Esophagus squamous epithelium (tissue), 5 donors: ENCODE measurements at regions not wholly inside any gene's neighbourhood (a gene's known extent, or its start where the extent isn't known, plus 50 kb on each side); places are given as distances from the start of the nearest gene placed in this dataset.

Experiments used
- DNase-seq: peaks from one replicate; lab custom pipeline; 2025; lab: John Stamatoyannopoulos, UW
- H3K27ac ChIP-seq, 4 donors: fragments of 200-600 bp; sonication (generic); one replicate each; pipeline ENCODE4 v1.5.1; 2016 to 2019; ENCODE audit warnings: mild to moderate bottlenecking in 1 of 4
- H3K27me3 ChIP-seq, 4 donors: fragments of 200-600 bp; sonication (generic); 1 replicate in 3 of 4; 2 replicates in 1 of 4; pipeline versions ENCODE4 v1.5.1 to v1.6.0; 2017 to 2021; ENCODE audit warnings: antibody characterized with exemption in 1 of 4
- H3K36me3 ChIP-seq, 3 donors: fragments of 200-600 bp; sonication (generic); one replicate each; pipeline ENCODE4 v1.5.1; 2016 to 2019
- H3K4me1 ChIP-seq, 3 donors: fragments of 200-600 bp; sonication (generic); one replicate each; pipeline ENCODE4 v1.5.1; 2017 to 2019
- H3K4me3 ChIP-seq, 4 donors: fragments of 200-600 bp; sonication (generic); 1 replicate in 3 of 4; 2 replicates in 1 of 4; pipeline ENCODE4 v1.5.1; 2016 to 2019; ENCODE audit warnings: mild to moderate bottlenecking in 2 of 4, moderate library complexity in 1 of 4
- H3K9me3 ChIP-seq, 3 donors: fragments of 200-600 bp; sonication (generic); one replicate each; pipeline ENCODE4 v1.5.1; 2016 to 2019
- POLR2A ChIP-seq, 4 donors: fragments of 450-650 bp; IDR thresholded peaks; one replicate each; pipeline ENCODE4 v1.6.1; 2017; ENCODE audit warnings: antibody characterized with exemption in 4 of 4, mild to moderate bottlenecking in 4 of 4, moderate library complexity in 3 of 4
- WGBS, 2 donors: methylation state at CpG; one replicate each; pipeline ENCODE4 v1.1.5; 2018; 5-methylcytosine and 5-hydroxymethylcytosine counted together
- intact Hi-C: fragments of 100-400 bp; cut with DNase I; formaldehyde crosslinking; loops from one replicate; pipeline ENCODE4 v1.15.0; 2022
- TF ChIP-seq, protein P1 (sequence below), 6 experiments: fragments of 450-650 bp in 4 of 6; fragments of 200-600 bp in 2 of 6; sonication (generic) in 2 of 6; IDR thresholded peaks; one replicate each; pipeline ENCODE4 v1.5.1; 2016 to 2019; ENCODE audit warnings: antibody characterized with exemption in 6 of 6, mild to moderate bottlenecking in 4 of 6, moderate library complexity in 4 of 6
- donor health status: DM: yes; HTN: yes; CAD: no.

- Histone ChIP-seq H3K9me3 (no peaks in the 10 kb centered on the region), H3K4me3 (no peak overlapping the region), H3K4me1 (no peaks in the 10 kb centered on the region), H3K36me3 (no peaks in the 10 kb centered on the region), H3K27me3 (no peaks in the 10 kb centered on the region), H3K27ac (no peak overlapping the region)
- WGBS, 2 donors = 58 to 82% methylated on average over 2 of the region's 2 CpGs
- DNase-seq = no peak
- intact Hi-C loops = no loop called here
- no peak for TF ChIP-seq POLR2A (IDR thresholded peaks at IDR 0.05)
- TF ChIP-seq, protein P1, sequence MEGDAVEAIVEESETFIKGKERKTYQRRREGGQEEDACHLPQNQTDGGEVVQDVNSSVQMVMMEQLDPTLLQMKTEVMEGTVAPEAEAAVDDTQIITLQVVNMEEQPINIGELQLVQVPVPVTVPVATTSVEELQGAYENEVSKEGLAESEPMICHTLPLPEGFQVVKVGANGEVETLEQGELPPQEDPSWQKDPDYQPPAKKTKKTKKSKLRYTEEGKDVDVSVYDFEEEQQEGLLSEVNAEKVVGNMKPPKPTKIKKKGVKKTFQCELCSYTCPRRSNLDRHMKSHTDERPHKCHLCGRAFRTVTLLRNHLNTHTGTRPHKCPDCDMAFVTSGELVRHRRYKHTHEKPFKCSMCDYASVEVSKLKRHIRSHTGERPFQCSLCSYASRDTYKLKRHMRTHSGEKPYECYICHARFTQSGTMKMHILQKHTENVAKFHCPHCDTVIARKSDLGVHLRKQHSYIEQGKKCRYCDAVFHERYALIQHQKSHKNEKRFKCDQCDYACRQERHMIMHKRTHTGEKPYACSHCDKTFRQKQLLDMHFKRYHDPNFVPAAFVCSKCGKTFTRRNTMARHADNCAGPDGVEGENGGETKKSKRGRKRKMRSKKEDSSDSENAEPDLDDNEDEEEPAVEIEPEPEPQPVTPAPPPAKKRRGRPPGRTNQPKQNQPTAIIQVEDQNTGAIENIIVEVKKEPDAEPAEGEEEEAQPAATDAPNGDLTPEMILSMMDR (IDR thresholded peaks at IDR 0.05) = peak in 4 of 6 experiments; percentile 11 to 32 (median 20)
Measured at GRCh38 chr10:61024856-61025201, 80.8 kb upstream of the RHOBTB1 start.

DNA sequence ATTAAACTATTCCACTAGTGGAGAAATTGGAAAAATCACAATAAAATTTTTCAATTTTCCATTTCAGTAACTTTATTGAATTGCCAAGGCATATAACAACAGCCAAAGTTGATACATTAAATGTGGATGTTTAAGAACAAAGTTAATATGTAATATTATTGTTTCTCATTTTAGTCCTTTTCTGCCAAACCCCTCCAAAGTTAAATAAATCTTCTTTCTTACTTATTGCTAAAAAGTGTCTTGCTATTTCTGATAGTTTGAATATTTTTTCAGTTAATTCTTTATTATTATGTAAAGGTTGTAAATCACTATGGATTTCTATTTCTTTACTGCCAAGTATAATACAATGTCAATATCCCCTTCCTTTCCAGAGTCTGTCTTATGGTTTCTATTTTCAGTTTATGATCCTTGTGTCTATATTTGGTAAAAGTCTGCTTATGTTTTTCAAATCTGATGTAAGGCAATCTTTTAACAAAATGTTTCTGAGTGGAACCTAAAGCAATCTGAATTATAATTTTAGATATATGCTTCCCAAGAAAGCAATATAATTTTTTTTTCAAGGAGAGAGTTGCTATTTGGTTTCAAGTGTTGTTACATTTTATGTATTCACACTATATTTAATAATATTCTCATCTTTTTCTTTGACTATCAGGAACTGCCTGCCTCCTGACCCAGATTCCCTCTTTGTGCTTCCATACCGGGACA, 80.3 kb upstream of the RHOBTB1 start:
- Histone ChIP-seq H3K27ac (no peak overlapping the region), H3K27me3 (no peaks in the 10 kb centered on the region), H3K4me3 (no peak overlapping the region), H3K4me1 (no peaks in the 10 kb centered on the region), H3K9me3 (no peaks in the 10 kb centered on the region), H3K36me3 (no peaks in the 10 kb centered on the region)
- 27 to 48% methylated on average over 1 of the region's 1 CpG for WGBS, 2 donors
- no peak for DNase-seq
- intact Hi-C loops = no loop called here
- no peak for TF ChIP-seq POLR2A (IDR thresholded peaks at IDR 0.05)
- TF ChIP-seq, protein P1 (IDR thresholded peaks at IDR 0.05) = no peak

DNA sequence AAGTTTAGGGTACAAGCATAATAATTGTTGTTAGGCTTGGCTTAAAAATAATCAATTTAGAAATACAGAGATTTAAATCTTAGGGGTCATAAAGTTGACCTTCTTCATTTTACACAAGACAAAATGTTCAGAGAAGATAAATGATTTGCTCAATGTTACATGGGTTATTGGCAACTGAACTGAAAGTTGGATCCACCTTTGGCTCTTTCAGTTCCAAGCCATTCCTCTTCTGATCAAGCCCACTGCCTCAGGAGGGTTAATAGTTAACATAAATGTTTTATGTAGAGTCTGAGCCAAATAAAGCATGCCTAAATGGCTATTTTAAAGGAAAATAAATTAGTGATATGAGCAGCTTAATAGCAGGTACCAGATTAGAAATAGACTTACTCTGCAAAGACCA, 79.1 kb upstream of the RHOBTB1 start:
- no peaks in the 10 kb centered on the region for H3K27me3 ChIP-seq
- H3K4me1 ChIP-seq = no peaks in the 10 kb centered on the region
- no peaks in the 10 kb centered on the region for H3K9me3 ChIP-seq
- no peak overlapping the region for H3K27ac ChIP-seq
- no peak for TF ChIP-seq POLR2A (IDR thresholded peaks at IDR 0.05)
- TF ChIP-seq, protein P1 (IDR thresholded peaks at IDR 0.05) = no peak
- intact Hi-C loops = no loop called here
- H3K4me3 ChIP-seq = no peak overlapping the region
- no peaks in the 10 kb centered on the region for H3K36me3 ChIP-seq
- DNase-seq = no peak

DNA sequence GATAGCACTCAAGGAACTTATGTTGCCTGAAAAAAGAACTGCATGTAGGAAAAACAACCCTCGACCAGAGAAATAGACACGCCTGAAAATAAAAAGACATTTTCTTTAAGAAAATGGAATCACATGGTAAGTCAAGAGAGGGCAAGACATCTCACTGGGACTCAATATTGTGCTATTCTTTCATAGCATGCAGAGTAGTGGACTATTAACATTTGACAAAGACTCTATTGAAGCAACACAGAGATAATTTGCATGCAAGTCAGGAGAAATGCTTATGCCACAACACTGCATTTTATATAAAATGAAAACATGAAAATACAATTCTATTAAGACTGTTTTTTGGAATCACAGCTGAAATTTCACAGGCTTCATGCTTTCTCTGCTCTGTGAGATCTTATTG, 77.9 kb upstream of the RHOBTB1 start:
- H3K36me3 ChIP-seq = no peaks in the 10 kb centered on the region
- TF ChIP-seq, protein P1 (IDR thresholded peaks at IDR 0.05) = no peak
- TF ChIP-seq POLR2A (IDR thresholded peaks at IDR 0.05) = no peak
- H3K9me3 ChIP-seq = no peaks in the 10 kb centered on the region
- DNase-seq = no peak
- no peak overlapping the region for H3K4me3 ChIP-seq
- H3K27me3 ChIP-seq = no peaks in the 10 kb centered on the region
- no peaks in the 10 kb centered on the region for H3K4me1 ChIP-seq
- WGBS, 2 donors = 81 to 86% methylated on average over 2 of the region's 2 CpGs
- H3K27ac ChIP-seq = no peak overlapping the region
- intact Hi-C loops = no loop called here

DNA sequence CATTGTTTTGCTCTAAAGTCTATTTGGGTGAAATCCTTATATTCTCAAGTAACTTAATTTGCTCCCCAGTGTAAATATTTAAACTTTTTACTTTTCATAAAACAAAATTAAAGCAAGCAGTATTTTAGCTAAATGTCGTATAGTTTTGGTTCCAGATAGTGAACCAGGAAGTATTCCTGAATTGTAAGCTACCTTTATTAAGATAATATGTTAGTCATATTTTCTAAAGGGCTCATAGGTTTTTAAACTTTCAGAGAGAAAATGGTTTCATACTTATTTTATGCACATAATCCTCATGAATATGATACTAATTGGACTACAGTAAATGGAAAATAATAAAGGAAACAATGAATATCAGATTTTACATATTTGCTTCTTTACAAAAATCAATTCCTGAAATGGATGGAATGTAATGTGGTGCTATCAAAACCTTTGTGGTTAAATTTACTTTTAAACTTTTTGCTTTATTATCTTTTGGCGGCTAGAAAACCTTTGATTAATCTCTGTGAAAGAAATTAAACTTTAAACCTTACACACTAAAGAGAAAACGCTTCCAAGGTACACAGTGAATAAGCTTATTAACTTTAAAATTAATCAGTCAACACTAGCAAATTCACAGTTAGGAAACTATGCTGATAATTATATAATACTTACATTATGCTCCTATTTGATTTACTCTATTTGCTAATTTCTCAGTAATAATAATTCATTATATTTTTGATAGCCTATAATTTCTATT, 76.6 kb upstream of the RHOBTB1 start:
- Histone ChIP-seq H3K4me1 (no peaks in the 10 kb centered on the region), H3K36me3 (no peaks in the 10 kb centered on the region), H3K9me3 (no peaks in the 10 kb centered on the region), H3K27ac (no peak overlapping the region), H3K27me3 (no peaks in the 10 kb centered on the region), H3K4me3 (no peak overlapping the region)
- intact Hi-C loops = no loop called here
- no peak for TF ChIP-seq POLR2A (IDR thresholded peaks at IDR 0.05)
- TF ChIP-seq, protein P1 (IDR thresholded peaks at IDR 0.05) = no peak
- 77 to 79% methylated on average over 3 of the region's 3 CpGs for WGBS, 2 donors
- DNase-seq = no peak
